BLaER1 (cell line): ENCODE measurements at regions not wholly inside any gene's neighbourhood (a gene's known extent, or its start where the extent isn't known, plus 50 kb on each side); places are given as distances from the start of the nearest gene placed in this dataset.

Experiments used
- H3K27ac ChIP-seq: shearing (Covaris generic); formaldehyde crosslinking; 2 replicates; pipeline ENCODE4 v1.8.1; 2022
- H3K27me3 ChIP-seq: shearing (Covaris generic); formaldehyde crosslinking; 2 replicates; pipeline ENCODE4 v1.8.1; 2022
- H3K36me3 ChIP-seq: shearing (Covaris generic); formaldehyde crosslinking; 2 replicates; pipeline ENCODE4 v1.8.1; 2022
- H3K4me1 ChIP-seq: shearing (Covaris generic); formaldehyde crosslinking; 2 replicates; pipeline ENCODE4 v1.8.1; 2022
- H3K4me2 ChIP-seq: shearing (Covaris generic); formaldehyde crosslinking; 2 replicates; pipeline ENCODE4 v1.8.1; 2022
- H3K4me3 ChIP-seq: shearing (Covaris generic); formaldehyde crosslinking; 2 replicates; pipeline ENCODE4 v1.8.1; 2022
- H3K9ac ChIP-seq: shearing (Covaris generic); formaldehyde crosslinking; 2 replicates; pipeline ENCODE4 v1.8.1; 2022
- H3K9me3 ChIP-seq: shearing (Covaris generic); formaldehyde crosslinking; 2 replicates; pipeline ENCODE4 v1.8.1; 2022
- H4K20me1 ChIP-seq: shearing (Covaris generic); formaldehyde crosslinking; 2 replicates; pipeline ENCODE4 v1.8.1; 2022
- Cebpa-rat ChIP-seq: shearing (Covaris generic); IDR thresholded peaks from 2 replicates; pipeline ENCODE4 v1.8.1; 2022

- Histone ChIP-seq H3K36me3 (no peaks in the 10 kb centered on the region), H3K9me3 (0 out of 2 replicates have a peak, but pooled peaks cover 3% of the 10 kb centered on the region), H3K9ac (no peak overlapping the region), H3K4me2 (no peak overlapping the region), H4K20me1 (no peaks in the 10 kb centered on the region), H3K4me1 (no peaks in the 10 kb centered on the region), H3K27ac (no peak overlapping the region), H3K4me3 (no peak overlapping the region), H3K27me3 (no peaks in the 10 kb centered on the region)
- TF ChIP-seq Cebpa-rat: no peak
Observed at GRCh38 chr3:481680-482079, 285.1 kb downstream of the CHL1 start.

- H3K27ac ChIP-seq: no peak overlapping the region
- no peak for TF ChIP-seq Cebpa-rat
- no peak overlapping the region for H3K9ac ChIP-seq
- 0 out of 2 replicates have a peak, but pooled peaks cover 3% of the 10 kb centered on the region for H3K9me3 ChIP-seq
- H4K20me1 ChIP-seq: no peaks in the 10 kb centered on the region
- no peaks in the 10 kb centered on the region for H3K4me1 ChIP-seq
- H3K36me3 ChIP-seq: no peaks in the 10 kb centered on the region
- no peak overlapping the region for H3K4me2 ChIP-seq
- H3K4me3 ChIP-seq: no peak overlapping the region
- no peaks in the 10 kb centered on the region for H3K27me3 ChIP-seq
Observed at GRCh38 chr3:482479-482878, 285.9 kb downstream of the CHL1 start.

GRCh38 chr3:484341-484740 is 287.8 kb downstream of the CHL1 start:
- no peak overlapping the region for H3K9ac ChIP-seq
- H3K4me2 ChIP-seq: no peak overlapping the region
- H3K4me1 ChIP-seq: no peaks in the 10 kb centered on the region
- H3K27ac ChIP-seq: no peak overlapping the region
- H3K36me3 ChIP-seq: no peaks in the 10 kb centered on the region
- peaks cover 6% of the 10 kb centered on the region; the same call in 1 of the 2 replicates for H3K9me3 ChIP-seq
- no peaks in the 10 kb centered on the region for H4K20me1 ChIP-seq
- no peak for TF ChIP-seq Cebpa-rat
- no peaks in the 10 kb centered on the region for H3K27me3 ChIP-seq
- H3K4me3 ChIP-seq: no peak overlapping the region

GRCh38 chr3:487614-488013 is 291.1 kb downstream of the CHL1 start:
- Histone ChIP-seq H3K4me1 (peaks cover 6% of the 10 kb centered on the region; the same call in 1 of the 2 replicates), H3K27ac (no peak overlapping the region), H3K4me2 (no peak overlapping the region), H3K9me3 (peaks cover 3% of the 10 kb centered on the region; the same call in 1 of the 2 replicates), H3K9ac (no peak overlapping the region), H3K36me3 (no peaks in the 10 kb centered on the region), H4K20me1 (no peaks in the 10 kb centered on the region), H3K27me3 (no peaks in the 10 kb centered on the region), H3K4me3 (no peak overlapping the region)
- no peak for TF ChIP-seq Cebpa-rat

GRCh38 chr3:492586-493316 is 296.2 kb downstream of the CHL1 start:
- no peak for TF ChIP-seq Cebpa-rat
- peak overlapping the region; percentile 46; the same call in 1 of the 2 replicates for H3K27ac ChIP-seq
- H3K4me1 ChIP-seq: peaks cover 9% of the 10 kb centered on the region; the same call in 1 of the 2 replicates
- no peaks in the 10 kb centered on the region for H3K27me3 ChIP-seq
- H3K4me2 ChIP-seq: peak overlapping the region; percentile 66
- no peaks in the 10 kb centered on the region for H3K36me3 ChIP-seq
- H3K9me3 ChIP-seq: peaks cover 3% of the 10 kb centered on the region; the same call in 1 of the 2 replicates
- H3K9ac ChIP-seq: 0 out of 2 replicates have a peak overlapping the region, but pooled peaks have one; percentile 43
- no peaks in the 10 kb centered on the region for H4K20me1 ChIP-seq
- no peak overlapping the region for H3K4me3 ChIP-seq

GRCh38 chr3:494190-494589 is 297.6 kb downstream of the CHL1 start:
- Histone ChIP-seq H4K20me1 (no peaks in the 10 kb centered on the region), H3K4me3 (no peak overlapping the region), H3K9ac (no peak overlapping the region), H3K4me1 (peaks cover 9% of the 10 kb centered on the region; the same call in 1 of the 2 replicates), H3K27ac (no peak overlapping the region), H3K27me3 (no peaks in the 10 kb centered on the region), H3K4me2 (no peak overlapping the region), H3K36me3 (no peaks in the 10 kb centered on the region), H3K9me3 (no peaks in the 10 kb centered on the region)
- no peak for TF ChIP-seq Cebpa-rat

- Histone ChIP-seq H3K36me3 (no peaks in the 10 kb centered on the region), H4K20me1 (no peaks in the 10 kb centered on the region), H3K4me2 (no peak overlapping the region), H3K4me3 (no peak overlapping the region), H3K9ac (no peak overlapping the region), H3K27me3 (no peaks in the 10 kb centered on the region), H3K27ac (no peak overlapping the region), H3K9me3 (no peaks in the 10 kb centered on the region), H3K4me1 (no peaks in the 10 kb centered on the region)
- no peak for TF ChIP-seq Cebpa-rat
Observed at GRCh38 chr3:498487-498886, 301.9 kb downstream of the CHL1 start.

GRCh38 chr3:499001-499761 is 302.6 kb downstream of the CHL1 start:
- Histone ChIP-seq H3K9me3 (no peaks in the 10 kb centered on the region), H3K4me1 (no peaks in the 10 kb centered on the region), H3K27me3 (no peaks in the 10 kb centered on the region), H3K9ac (no peak overlapping the region), H3K36me3 (no peaks in the 10 kb centered on the region), H3K27ac (no peak overlapping the region), H3K4me2 (no peak overlapping the region), H3K4me3 (no peak overlapping the region), H4K20me1 (no peaks in the 10 kb centered on the region)
- TF ChIP-seq Cebpa-rat: no peak

GRCh38 chr3:502486-502885 is 305.9 kb downstream of the CHL1 start:
- Histone ChIP-seq H3K36me3 (no peaks in the 10 kb centered on the region), H3K9me3 (peaks cover 6% of the 10 kb centered on the region), H4K20me1 (no peaks in the 10 kb centered on the region), H3K27ac (no peak overlapping the region), H3K27me3 (no peaks in the 10 kb centered on the region), H3K4me1 (no peaks in the 10 kb centered on the region), H3K4me3 (no peak overlapping the region), H3K4me2 (no peak overlapping the region), H3K9ac (no peak overlapping the region)
- no peak for TF ChIP-seq Cebpa-rat

- Histone ChIP-seq H3K27me3 (no peaks in the 10 kb centered on the region), H3K4me2 (no peak overlapping the region), H3K27ac (no peak overlapping the region), H3K9me3 (no peaks in the 10 kb centered on the region), H3K4me3 (no peak overlapping the region), H3K9ac (no peak overlapping the region), H3K36me3 (no peaks in the 10 kb centered on the region), H4K20me1 (no peaks in the 10 kb centered on the region), H3K4me1 (no peaks in the 10 kb centered on the region)
- TF ChIP-seq Cebpa-rat: no peak
Observed at GRCh38 chr3:513301-513700, 316.7 kb downstream of the CHL1 start.
